ENCODE measurements at regions not wholly inside any gene's neighbourhood (a gene's known extent, or its start where the extent isn't known, plus 50 kb on each side); places are given as distances from the start of the nearest gene placed in this dataset.
"Not testable (repeated sequence)": the region's sequence is repeated elsewhere in the genome, so short reads cannot be mapped to it uniquely, and the experiment has no call there.

DNA sequence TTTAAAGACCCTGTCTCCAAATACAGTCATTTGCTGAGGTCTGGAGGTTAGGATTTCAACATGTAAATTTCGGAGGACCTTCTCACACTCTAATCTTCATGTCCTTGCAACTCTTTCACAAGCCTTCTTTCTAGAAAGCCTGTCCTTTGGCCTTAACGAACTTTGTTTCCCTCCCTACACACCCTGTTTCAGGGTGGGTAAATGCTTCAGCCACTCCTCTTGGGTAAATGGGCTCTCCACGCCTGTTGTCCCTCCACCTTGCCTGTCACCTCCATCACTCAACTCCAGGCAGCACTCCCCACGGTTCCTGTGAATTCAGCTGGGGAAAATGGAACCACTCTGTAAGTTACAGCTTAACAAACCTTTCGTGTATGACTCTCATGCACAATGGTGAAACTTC is 84.0 kb upstream of the COG2 start:
- in situ Hi-C loops (cut with HindIII; ENCODE audit: low sequenced_read_pairs): no loop called here

GRCh38 chr1:230556453-230556852 is 85.8 kb upstream of the COG2 start:
- in situ Hi-C loops (cut with HindIII; ENCODE audit: low sequenced_read_pairs): no loop called here

GRCh38 chr1:230555814-230556213 is 86.5 kb upstream of the COG2 start:
- in situ Hi-C loops (cut with HindIII; ENCODE audit: low sequenced_read_pairs): no loop called here

DNA sequence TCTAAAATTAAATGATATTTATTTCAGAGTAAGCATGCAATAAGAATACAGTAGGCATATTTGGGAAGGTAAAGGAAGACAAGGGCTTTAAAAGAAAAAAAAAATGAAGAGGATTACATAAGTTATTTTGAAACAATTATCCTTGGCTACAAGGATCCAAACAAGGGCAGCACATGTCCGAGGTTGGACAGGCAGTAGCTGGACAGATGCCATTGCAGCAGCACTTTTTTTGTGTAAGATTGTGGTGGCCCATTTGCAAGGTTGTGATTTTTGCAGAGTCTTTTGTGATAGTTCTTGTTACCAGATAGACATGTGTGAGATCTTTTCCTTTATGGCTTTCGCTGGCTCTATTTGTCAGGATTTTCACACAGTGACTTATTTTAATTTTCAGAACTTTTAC is 89.4 kb upstream of the COG2 start:
- in situ Hi-C loops (cut with HindIII; ENCODE audit: low sequenced_read_pairs): no loop called here

DNA sequence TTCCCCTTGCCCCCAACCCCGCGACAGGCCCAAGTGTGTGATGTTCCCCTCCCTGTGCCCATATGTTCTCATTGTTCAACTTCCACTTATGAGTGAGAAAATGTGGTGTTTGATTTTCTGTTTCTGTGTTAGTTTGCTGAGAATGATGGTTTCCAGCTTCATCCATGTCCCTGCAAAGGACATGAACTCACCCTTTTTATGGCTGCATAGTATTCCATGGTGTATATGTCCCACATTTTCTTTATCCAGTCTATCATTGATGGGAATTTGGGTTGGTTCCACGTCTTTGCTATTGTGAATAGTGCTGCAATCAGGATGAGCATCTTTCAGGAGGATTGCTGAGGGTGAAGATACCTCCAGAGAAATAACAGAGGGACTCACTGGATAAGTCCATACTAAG is 91.3 kb upstream of the COG2 start:
- in situ Hi-C loops (cut with HindIII; ENCODE audit: low sequenced_read_pairs): not testable (repeated sequence)

GRCh38 chr1:230550428-230550827 is 91.9 kb upstream of the COG2 start:
- in situ Hi-C loops (cut with HindIII; ENCODE audit: low sequenced_read_pairs): no loop called here

DNA sequence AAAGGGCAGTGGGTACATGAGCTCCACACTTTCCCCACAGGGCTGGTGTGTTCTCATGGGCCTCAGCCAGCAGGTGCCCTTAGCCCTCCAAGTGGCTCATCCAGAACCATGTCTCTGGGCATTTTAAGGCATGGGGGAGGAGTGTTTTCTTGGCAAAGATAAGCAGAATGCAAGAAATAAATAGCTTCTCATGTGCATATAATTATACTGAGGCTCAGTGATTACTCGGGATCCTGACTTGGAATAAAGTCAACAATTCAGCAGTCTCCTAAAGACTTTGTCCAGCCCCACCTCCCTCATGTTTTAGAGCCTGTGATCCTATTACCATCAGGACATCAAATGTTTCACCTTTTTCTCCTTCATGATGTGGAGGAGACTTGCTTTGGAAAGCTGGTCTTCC is 92.7 kb upstream of the COG2 start:
- in situ Hi-C loops (cut with HindIII; ENCODE audit: low sequenced_read_pairs): no loop called here

- in situ Hi-C loops (cut with HindIII; ENCODE audit: low sequenced_read_pairs): no loop called here
Observed at GRCh38 chr1:230548997-230549396, 93.3 kb upstream of the COG2 start.

GRCh38 chr1:230548357-230548756 is 93.9 kb upstream of the COG2 start:
- in situ Hi-C loops (cut with HindIII; ENCODE audit: low sequenced_read_pairs): no loop called here

DNA sequence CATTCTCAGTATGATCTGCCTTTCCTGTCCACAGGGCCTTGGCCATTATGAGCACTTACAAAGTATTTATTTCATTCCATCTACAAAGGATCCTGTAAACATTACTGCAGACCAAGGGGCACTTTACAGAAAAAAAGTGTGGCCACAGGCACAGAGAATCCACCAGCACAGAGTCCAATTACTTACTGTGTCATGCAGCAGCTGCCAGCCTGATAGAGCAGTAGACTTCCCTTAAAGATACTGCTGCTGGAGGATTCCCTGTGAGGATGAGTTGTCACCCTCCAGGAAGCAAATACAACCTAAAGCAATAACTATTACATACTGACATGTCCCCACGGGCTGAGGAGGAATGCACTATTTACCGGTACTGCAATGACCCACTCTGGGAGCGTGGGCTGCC is 97.1 kb upstream of the COG2 start:
- in situ Hi-C loops (cut with HindIII; ENCODE audit: low sequenced_read_pairs): no loop called here

- in situ Hi-C loops (cut with HindIII; ENCODE audit: low sequenced_read_pairs): no loop called here
Observed at GRCh38 chr1:230544758-230545157, 97.5 kb upstream of the COG2 start.

GRCh38 chr1:230543085-230543484 is 99.2 kb upstream of the COG2 start:
- in situ Hi-C loops (cut with HindIII; ENCODE audit: low sequenced_read_pairs): no loop called here

DNA sequence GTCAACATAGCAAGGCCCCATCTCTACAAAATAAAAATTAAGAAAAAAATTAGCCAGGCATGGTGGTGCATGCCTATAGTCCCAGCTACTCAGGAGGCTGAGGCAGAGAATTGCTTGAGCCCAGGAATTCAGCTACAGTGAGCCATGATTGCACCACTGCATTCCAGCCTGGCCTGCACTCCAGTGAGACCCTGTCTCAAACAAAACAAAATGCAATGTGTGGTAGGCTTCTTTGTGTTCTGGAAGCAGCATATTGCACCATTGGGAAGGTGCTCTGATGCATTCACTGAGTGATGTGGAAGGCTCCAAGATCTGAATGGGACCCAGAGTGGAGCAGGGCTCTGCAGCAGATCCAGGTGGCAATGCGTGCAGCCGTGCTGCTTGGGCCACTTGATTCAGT is 99.6 kb upstream of the COG2 start:
- in situ Hi-C loops (cut with HindIII; ENCODE audit: low sequenced_read_pairs): no loop called here

DNA sequence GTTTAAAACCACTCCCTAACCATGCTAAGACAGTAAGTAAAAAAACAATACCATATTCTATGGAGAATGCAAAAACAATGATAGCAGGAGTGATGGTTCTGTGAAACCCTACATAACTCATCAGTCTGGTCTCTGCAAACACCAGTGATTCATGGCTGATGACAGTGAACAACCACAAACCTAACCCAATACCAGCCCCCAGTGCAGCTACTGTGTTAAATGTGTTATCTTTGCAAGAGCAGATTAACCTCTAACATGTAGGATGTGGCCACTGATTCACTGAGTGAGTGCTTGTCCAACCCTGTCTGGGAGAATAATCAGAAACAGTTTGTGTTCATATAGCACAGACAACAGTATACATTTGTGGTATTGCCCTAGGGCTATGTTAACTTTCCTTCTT is 100.2 kb upstream of the COG2 start:
- in situ Hi-C loops (cut with HindIII; ENCODE audit: low sequenced_read_pairs): no loop called here

DNA sequence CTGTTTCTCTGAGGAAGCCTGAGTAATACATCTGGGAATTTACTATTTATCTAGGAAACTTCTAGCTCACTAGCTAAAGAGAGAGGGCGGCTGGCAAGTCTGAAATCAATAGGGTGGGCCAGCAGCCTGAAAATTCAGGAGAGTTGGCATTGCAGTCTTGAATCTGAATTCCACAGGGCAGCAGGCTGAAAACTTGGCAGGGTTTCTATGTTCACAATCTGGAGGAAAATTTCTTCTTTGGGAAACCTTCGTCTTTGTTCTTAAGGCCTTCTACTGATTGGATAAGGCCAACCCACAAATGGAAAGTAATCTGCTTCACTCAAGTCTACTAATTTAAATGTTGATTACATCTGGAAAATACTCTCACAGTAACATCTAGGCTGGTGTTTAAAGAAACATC is 101.0 kb upstream of the COG2 start:
- in situ Hi-C loops (cut with HindIII; ENCODE audit: low sequenced_read_pairs): no loop called here

DNA sequence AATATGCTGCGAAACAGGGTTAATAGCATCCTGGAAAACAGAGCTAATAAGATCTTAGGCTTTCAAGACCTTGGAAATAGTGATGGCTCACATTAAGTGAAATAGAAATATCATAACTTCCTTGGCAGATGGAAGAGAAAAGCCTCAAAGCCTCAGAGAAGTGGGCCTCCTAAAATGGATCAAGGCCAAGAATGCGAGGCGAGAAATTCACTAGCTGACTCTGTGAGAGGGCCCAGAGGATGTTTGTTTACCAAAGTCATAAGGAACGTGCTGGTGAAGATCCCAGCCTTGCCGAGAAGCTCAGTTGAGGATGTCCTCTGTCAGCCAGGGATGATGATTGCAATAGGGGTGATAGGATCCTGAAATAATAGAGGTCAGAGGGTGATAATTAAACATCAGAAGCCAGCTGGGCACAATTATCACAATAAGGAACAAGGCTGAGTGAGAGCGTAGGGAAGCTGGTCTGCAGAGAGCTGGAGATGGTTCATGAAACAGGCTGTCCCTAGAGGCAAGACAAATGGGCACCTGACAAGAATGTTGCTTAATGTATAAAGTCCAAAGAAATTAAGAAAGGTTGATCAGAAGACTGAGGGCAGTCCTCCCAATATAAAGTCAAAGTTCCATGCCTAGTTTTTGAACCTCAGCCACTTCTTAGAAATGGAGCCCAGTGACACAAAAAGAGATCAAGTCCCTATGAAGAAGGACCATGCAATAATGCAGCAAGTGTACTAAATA is 101.7 kb upstream of the COG2 start:
- in situ Hi-C loops (cut with HindIII; ENCODE audit: low sequenced_read_pairs): no loop called here

GRCh38 chr1:230537456-230537855 is 104.8 kb upstream of the COG2 start:
- in situ Hi-C loops (cut with HindIII; ENCODE audit: low sequenced_read_pairs): no loop called here

GRCh38 chr1:230536641-230537155 is 105.6 kb upstream of the COG2 start:
- in situ Hi-C loops (cut with HindIII; ENCODE audit: low sequenced_read_pairs): no loop called here

DNA sequence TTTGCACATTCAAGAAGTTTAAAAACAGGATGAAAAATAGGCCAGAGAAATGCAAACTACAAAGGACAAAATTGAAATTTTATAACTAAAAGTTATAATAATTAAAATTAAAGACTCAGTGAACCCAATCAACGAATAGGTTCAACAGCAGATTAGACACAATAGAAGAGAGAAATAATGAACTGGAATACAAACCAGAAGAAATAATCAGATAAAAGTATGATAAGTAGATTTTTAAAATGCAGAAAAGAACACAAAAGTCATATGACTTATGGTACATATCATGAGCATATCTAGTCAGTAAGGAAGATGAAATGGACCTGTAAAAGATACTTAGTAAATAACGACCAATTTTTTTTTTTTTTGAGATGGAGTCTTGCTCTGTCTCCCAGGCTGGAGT is 108.1 kb upstream of the COG2 start:
- in situ Hi-C loops (cut with HindIII; ENCODE audit: low sequenced_read_pairs): no loop called here

DNA sequence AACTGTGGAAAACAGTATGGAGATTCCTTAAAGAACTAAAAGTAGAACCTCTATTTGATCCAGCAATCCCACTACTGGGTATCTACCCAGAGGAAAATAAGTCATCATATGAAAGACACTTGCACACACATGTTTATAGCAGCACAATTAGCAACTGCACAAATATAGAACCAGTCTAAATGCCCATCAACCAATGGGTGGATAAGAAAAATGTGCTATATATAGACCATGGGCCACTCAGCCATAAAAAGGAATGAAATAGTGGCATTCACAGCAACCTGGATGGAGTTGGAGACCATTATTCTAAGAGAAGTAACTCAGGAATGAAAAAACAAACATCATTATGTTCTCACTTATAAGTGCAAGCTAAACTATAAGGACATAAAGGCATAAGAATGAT is 105.0 kb upstream of the PGBD5 start:
- in situ Hi-C loops (cut with HindIII; ENCODE audit: low sequenced_read_pairs): no loop called here

GRCh38 chr1:230519246-230519645 is 93.1 kb upstream of the PGBD5 start:
- in situ Hi-C loops (cut with HindIII; ENCODE audit: low sequenced_read_pairs): no loop called here

DNA sequence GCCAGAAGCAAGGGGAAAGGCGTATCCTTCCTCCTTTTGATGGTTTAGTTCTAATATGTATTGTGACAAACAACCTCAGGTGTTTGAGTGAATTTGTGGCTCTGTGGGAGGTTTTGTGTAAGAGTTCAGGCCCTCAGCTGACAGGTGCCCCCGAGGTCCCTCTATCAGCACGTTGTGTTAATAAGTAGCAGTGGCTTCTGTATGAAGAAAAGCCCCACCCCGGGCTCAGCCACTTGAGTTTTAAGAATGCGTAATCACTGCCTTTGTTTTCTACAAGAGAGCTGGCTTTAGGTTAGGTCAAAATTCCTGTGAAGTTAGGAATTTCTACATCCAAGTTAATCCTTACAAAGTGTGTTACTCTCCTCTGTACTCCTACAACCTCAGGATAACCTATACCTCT is 92.4 kb upstream of the PGBD5 start:
- in situ Hi-C loops (cut with HindIII; ENCODE audit: low sequenced_read_pairs): no loop called here

DNA sequence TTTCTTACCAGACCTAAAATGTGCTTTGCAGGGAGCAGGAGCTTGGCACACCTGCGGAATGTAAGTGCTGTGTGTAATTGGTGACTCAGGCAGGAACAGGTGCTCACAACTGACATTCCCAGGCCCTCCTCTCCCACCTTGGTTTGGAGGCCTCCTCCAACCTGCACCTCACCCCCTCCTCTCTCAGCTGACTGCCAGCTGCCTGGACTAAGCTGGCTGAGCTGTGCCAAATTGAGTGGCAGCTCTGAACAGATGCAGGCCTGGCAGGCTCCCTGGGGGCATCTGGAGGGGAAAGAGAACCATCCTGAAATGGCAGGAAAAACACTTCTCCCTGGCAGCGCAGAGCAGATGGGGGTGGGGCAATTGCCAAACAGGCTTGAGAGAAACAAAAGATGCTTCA is 91.7 kb upstream of the PGBD5 start:
- in situ Hi-C loops (cut with HindIII; ENCODE audit: low sequenced_read_pairs): no loop called here

All from DLD1 (cell line).